ENCODE measurements at regions not wholly inside any gene's neighbourhood (a gene's known extent, or its start where the extent isn't known, plus 50 kb on each side); places are given as distances from the start of the nearest gene placed in this dataset.

DNA sequence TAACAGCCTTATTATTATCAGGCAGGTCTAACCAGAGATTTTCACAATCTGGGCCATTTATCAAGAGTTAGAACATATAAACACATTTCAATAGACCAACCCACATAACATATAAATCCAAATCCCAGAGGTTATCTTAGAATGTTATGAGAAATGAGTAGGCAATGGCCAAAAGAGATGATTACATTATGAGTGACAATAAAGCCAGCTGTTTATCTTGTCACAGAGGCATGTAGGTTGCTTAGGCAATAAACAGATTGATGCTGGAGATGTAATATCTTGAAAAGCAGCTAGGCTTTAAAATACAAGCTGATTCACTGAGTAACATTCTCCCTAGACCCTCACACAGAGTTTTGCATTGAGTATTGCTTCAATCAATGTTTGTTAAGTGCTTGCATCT lies 148.5 kb upstream of the SESN3 start:
- DNase-seq (ENCODE audit: extremely low read depth in 1 of 11, low read depth in 9 of 11, low spot score in 4 of 11) = no peak

GRCh38 chr11:95378789-95379188 lies 147.8 kb upstream of the SESN3 start:
- no peak for DNase-seq (ENCODE audit: extremely low read depth in 1 of 11, low read depth in 9 of 11, low spot score in 4 of 11)

DNA sequence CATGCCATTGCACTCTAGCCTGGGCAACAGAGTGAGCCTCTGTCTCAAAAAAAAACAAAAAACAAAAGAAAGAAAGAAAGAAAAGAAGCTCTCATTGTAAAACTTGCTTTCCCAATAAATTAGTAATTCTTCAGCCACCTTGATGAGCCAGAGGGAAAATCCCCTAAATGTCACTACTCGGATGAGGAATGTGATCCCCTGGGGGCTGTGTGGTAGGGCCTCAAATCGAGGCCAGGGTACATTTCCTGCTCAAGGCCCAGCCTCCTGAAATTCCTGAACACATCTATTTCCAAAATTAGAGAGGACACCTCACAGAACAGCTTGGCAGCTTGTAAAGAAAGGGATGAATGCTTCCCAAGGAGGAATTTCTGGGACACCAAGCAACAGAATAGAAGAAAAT lies 147.1 kb upstream of the SESN3 start:
- DNase-seq (ENCODE audit: extremely low read depth in 1 of 11, low read depth in 9 of 11, low spot score in 4 of 11) = no peak

DNA sequence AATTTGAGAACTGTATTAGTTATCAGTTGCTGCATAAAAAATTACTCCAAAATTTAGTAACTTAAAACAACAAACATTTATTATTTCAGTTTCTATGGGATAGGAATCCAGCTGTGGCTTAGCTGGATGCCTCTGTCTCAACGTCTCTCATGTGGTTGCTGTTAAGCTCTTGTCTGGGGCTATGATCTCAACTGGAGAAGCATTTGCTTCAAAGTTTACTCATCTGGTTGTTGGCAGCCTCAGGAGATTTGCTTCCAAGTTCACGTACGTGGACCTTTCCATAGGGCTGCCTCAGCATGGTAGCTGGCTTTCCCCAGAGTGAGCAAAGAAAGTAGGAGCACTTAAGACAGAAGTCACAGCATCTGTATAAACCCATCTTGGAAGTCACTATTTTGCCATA lies 144.9 kb upstream of the SESN3 start:
- no peak for DNase-seq (ENCODE audit: extremely low read depth in 1 of 11, low read depth in 9 of 11, low spot score in 4 of 11)

DNA sequence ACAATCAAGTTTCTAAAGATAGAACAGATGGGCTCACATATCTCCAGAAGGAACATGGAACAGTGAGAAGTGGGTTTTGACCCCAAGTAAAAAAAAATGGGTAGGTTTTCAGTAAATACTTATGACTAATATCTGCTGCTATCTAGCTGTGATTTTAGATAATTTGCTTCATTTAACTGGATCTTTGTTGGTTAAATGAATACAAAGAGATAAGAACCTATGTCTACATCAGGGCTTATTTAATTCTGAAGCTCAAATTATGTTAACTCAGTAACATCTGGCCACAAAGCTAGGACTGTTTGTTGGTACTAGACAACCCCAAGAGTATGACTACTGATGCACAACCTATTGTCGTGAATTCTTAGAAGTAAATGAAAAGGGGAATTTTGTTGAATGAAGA lies 144.4 kb upstream of the SESN3 start:
- DNase-seq (ENCODE audit: extremely low read depth in 1 of 11, low read depth in 9 of 11, low spot score in 4 of 11) = no peak

DNA sequence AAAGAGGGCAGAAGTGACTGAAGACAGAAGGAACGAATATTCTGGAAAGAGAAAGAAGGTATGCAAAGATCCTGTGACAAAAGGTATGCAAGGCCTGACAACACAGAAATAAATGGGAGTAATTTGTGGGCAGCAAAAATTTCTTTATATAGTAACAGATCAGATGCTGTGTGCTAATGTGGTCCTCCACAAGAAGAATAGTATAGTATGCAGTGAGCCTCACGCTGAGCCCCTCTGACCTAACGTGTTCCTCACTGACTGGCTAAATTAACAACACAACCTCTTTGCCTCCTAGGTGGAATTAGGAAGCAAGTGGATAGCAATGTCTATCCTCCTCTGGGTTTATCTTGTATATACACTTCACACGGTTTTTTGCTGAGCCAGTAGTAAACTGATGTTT lies 143.1 kb upstream of the SESN3 start:
- DNase-seq (ENCODE audit: extremely low read depth in 1 of 11, low read depth in 9 of 11, low spot score in 4 of 11) = no peak

- no peak for DNase-seq (ENCODE audit: extremely low read depth in 1 of 11, low read depth in 9 of 11, low spot score in 4 of 11)
Observed at GRCh38 chr11:95373241-95373640, 142.2 kb upstream of the SESN3 start.

GRCh38 chr11:95372097-95372656 lies 141.2 kb upstream of the SESN3 start:
- no peak for DNase-seq (ENCODE audit: extremely low read depth in 1 of 11, low read depth in 9 of 11, low spot score in 4 of 11)

- no peak for DNase-seq (ENCODE audit: extremely low read depth in 1 of 11, low read depth in 9 of 11, low spot score in 4 of 11)
Observed at GRCh38 chr11:95371153-95371552, 140.2 kb upstream of the SESN3 start.

DNA sequence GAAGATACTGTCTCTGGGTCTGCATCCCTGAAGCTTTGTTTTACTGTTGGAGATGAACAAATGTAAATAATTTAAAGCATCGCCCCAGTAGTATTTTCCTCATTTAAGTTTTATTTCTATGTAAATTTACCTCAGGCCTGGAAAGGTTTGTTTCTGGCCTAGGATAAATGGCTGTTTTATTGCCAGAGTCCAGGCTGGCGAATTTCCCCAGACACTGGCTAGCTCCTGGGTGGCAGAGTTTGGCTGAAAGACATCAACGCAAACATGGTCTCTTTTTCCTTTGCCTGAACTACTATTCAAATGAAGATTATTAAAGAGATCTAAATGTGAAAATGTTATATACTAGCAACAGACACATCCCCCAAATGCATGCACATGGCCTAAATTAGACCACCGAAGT lies 136.7 kb upstream of the SESN3 start:
- DNase-seq (ENCODE audit: extremely low read depth in 1 of 11, low read depth in 9 of 11, low spot score in 4 of 11) = no peak

GRCh38 chr11:95365348-95365747 lies 134.3 kb upstream of the SESN3 start:
- no peak for DNase-seq (ENCODE audit: extremely low read depth in 1 of 11, low read depth in 9 of 11, low spot score in 4 of 11)

DNA sequence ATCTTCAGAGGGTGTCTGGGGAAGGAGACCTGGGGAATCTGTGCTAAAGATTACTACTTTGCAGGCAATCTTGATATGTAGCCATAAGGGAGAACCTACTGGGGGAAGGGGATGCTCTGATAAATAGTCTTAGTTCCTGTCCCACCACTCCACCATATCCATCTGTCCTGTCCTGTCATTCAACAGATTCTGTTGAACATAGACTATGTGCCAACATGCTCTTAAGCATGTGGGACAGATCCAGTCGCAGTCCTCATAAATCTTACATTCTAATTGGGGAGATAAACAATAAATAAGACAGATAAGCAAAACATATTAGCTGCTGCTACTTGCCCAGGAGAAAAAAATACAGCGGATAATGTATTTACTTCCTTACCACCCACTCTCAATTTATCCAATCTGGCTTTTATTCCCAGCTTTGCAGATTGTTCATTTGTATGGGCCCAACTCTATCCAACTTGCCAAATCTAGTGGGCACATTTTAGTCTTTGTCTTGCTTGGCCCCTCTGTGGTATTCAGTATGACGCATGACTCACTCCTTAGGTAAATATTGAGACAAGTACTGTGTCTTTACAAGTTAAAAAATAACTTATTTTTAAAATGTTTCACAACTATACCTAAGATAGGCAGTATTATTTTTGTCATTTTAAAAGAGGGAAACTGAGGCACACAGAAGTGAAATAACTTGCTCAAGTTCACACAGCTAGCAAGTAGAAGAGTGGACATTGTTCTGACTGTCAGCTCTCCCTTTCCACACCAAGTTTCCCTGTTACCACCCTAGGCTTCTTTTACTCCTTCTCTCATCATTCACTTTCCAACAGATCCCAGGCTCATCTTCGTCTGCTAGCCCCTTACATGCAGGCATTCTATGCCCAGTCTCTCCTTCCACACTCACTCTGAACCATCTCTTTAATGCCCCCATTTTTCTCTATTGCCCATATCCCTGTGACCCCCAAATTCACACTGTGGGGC lies 133.6 kb upstream of the SESN3 start:
- no peak for DNase-seq (ENCODE audit: extremely low read depth in 1 of 11, low read depth in 9 of 11, low spot score in 4 of 11)

GRCh38 chr11:95363708-95364107 lies 132.7 kb upstream of the SESN3 start:
- no peak for DNase-seq (ENCODE audit: extremely low read depth in 1 of 11, low read depth in 9 of 11, low spot score in 4 of 11)

DNA sequence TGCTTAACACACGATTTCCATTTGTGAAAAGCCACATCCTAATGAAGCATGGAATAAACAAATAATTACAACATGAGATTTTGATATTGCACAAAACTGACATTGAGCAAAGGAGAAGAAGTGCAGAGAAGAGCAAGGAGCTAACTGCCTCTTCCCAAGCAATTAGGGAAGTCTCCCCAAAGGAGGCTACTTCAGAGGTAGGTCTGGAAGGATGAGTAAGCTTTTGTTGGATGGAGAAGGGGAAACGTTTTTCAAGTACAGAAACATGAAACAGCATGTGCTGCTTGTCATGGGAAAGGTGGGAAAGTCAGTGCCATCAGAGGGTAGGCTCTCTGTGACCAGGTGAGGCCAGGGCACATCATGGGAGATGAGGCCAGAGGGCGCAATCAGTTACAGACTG lies 132.2 kb upstream of the SESN3 start:
- DNase-seq (ENCODE audit: extremely low read depth in 1 of 11, low read depth in 9 of 11, low spot score in 4 of 11) = no peak

- DNase-seq (ENCODE audit: extremely low read depth in 1 of 11, low read depth in 9 of 11, low spot score in 4 of 11) = no peak
Observed at GRCh38 chr11:95361180-95361579, 130.2 kb upstream of the SESN3 start.

DNA sequence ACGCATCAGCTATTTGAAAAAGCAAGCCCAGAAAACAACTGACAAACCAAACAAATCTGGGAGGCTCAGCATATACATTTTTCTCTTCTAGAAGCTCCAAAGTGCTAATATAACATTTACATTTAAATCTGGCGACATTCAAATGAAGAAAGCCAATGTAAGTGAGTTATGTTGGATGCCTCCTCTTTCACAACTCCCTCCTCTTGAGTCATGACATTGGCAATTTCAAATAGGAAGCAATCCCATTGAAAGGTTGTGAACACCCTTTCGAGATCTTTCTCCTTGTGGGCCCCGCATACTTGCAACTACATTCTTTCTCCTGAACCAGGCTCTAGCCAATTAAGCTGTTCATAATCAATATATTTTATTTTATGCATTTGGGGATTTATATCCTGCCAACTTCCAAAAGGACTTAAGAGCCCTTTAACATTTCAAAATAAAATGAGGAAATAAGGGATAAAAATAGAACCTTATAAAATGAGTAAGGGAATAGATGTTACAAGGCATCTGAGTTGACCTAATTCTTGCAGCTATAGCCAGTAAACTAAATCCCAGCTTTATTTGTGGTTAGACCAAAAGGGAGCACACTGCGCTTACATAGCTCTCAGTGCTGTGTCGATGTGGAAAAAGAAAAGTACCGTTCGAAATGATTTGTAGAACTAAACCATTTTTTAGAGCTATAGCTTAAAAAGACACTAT lies 129.5 kb upstream of the SESN3 start:
- no peak for DNase-seq (ENCODE audit: extremely low read depth in 1 of 11, low read depth in 9 of 11, low spot score in 4 of 11)

DNA sequence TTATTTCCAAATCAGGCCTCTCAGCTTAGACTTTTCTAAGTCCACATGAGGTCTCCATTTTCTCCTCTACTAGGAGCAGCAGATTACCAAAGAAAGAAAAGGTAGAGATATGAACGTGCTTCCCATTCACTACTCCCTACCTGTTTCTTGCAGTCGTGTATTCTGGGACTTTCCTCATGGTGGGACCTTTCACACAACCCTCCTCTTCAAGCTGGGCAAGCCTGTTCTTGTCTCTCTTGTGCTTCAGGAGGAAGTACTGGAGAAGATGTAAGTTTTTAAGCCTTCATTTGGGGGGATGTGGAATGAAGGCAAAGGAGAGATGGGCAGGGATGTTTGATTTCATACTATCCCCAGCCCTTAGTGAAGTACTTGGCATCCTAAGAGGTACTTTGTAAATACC lies 128.8 kb upstream of the SESN3 start:
- no peak for DNase-seq (ENCODE audit: extremely low read depth in 1 of 11, low read depth in 9 of 11, low spot score in 4 of 11)

- DNase-seq (ENCODE audit: extremely low read depth in 1 of 11, low read depth in 9 of 11, low spot score in 4 of 11) = no peak
Observed at GRCh38 chr11:95359341-95359663, 128.3 kb upstream of the SESN3 start.

- DNase-seq (ENCODE audit: extremely low read depth in 1 of 11, low read depth in 9 of 11, low spot score in 4 of 11) = no peak
Observed at GRCh38 chr11:95358511-95359340, 127.7 kb upstream of the SESN3 start.

DNA sequence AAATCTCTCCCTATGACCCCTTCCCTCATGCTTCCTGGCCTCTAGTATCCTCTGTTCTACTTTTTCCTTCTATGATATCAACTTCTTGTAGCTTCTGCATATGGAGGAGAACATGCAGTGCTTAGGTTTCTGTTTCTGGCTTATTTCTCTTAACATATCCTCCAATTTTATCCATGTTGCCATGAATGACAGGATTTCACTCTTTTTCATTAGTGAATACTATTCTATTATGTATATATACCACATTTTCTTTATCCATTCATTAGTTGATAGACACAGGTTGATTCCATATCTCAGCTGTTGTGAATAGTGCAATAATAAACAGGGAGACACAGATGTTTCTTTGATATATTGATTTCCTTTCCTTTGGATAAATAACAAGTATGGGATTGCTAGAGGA lies 123.3 kb upstream of the SESN3 start:
- no peak for DNase-seq (ENCODE audit: extremely low read depth in 1 of 11, low read depth in 9 of 11, low spot score in 4 of 11)

Measured in renal cortex interstitium (tissue), 11 donors.